NCI-H1930 (cell line): ENCODE measurements at regions not wholly inside any gene's neighbourhood (a gene's known extent, or its start where the extent isn't known, plus 50 kb on each side); places are given as distances from the start of the nearest gene placed in this dataset.
"Not testable (repeated sequence)": the region's sequence is repeated elsewhere in the genome, so short reads cannot be mapped to it uniquely, and the experiment has no call there.

ENCODE experiments used
- DNase-seq, 2 experiments: peaks; one replicate each; lab custom pipeline; 2025; lab: John Stamatoyannopoulos, UW

- no peak for DNase-seq
These were observed 187.3 kb downstream of the CYB561 start for GRCh38 chr17:63258785-63259184.

- no peak for DNase-seq
These were observed 183.2 kb downstream of the CYB561 start for GRCh38 chr17:63262751-63263476.

DNA sequence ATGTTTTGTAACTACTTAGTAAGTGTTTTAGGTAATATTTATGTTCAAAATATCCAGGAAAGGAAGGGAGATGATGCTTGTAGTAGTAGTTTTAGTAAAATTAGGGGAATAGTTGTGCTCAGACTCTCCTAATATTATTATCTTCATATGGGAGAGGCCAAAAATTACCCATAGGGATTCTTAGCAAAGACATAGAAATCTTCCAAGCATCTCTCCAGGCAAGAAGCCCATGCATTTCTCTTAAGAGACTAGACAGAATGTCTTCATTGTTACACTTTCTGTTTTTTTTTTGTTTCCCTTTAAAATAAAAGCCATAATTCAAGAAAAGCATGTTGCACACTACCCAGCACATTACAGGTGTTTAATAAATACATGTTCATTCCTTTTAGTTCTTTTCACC is 180.6 kb downstream of the CYB561 start:
- DNase-seq: no peak

GRCh38 chr17:63267846-63268245 is 178.3 kb downstream of the CYB561 start:
- DNase-seq: no peak

GRCh38 chr17:63268827-63269226 is 177.3 kb downstream of the CYB561 start:
- no peak for DNase-seq

GRCh38 chr17:63270610-63271009 is 175.5 kb downstream of the CYB561 start:
- no peak for DNase-seq

DNA sequence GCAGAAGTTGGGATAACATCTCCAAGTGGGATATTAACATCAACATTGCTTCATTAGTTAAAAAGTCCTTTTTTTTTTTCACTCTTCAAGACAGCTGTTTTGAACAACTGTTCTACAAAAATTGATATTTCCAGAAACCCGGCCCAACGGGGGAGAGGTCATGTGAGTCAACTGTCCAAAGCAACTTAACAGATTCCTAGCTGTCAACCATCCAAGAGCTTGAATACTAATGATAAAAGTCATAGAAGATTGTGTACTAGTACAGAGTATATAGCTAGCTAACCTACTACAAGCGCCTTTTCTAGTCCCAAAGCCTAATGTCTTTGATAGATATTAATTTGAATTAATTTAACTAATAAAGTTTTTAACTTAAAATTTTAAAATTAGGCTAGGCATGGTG is 172.0 kb downstream of the CYB561 start:
- no peak for DNase-seq

- DNase-seq: no peak
These were observed 170.7 kb downstream of the CYB561 start for GRCh38 chr17:63275318-63275970.

GRCh38 chr17:63275971-63276745 is 169.9 kb downstream of the CYB561 start:
- DNase-seq: no peak

DNA sequence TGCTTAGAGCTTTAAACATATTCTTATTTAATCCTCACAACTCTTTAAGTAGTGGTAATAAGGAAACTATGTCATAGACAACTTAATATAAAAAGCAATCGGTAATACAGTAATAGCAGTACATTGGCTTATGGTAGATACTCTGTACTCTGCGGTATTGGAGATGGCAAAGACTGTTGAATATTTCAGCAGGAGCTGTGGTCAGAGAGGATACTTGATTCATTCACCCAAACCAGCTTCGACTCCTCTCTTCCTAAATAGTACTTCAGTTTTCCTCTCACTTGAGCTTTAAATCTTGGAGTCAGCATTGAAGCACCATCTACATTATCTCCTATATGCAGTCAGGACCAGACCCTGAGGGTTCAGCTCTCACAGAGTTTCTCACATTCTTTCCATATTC is 169.3 kb downstream of the CYB561 start:
- no peak for DNase-seq

DNA sequence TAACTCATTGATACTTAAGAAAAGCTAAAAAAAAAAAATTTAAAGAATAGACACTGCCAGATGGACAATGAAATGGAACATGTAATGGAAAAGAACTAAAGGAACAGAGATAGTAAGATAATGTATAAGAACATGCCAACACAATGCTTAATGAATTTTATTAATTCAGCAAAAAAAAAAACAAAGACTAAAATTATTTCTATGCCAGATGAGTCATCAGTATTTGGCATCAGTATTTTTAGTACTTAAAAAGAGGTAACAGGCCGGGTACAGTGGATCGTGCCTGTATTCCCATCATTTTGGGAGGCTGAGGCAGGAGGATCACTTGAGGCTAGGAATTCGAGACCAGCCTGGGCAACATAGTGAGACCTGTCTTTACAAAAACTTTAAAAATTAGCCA is 168.5 kb downstream of the CYB561 start:
- no peak for DNase-seq

GRCh38 chr17:63278728-63279442 is 167.2 kb downstream of the CYB561 start:
- no peak for DNase-seq

DNA sequence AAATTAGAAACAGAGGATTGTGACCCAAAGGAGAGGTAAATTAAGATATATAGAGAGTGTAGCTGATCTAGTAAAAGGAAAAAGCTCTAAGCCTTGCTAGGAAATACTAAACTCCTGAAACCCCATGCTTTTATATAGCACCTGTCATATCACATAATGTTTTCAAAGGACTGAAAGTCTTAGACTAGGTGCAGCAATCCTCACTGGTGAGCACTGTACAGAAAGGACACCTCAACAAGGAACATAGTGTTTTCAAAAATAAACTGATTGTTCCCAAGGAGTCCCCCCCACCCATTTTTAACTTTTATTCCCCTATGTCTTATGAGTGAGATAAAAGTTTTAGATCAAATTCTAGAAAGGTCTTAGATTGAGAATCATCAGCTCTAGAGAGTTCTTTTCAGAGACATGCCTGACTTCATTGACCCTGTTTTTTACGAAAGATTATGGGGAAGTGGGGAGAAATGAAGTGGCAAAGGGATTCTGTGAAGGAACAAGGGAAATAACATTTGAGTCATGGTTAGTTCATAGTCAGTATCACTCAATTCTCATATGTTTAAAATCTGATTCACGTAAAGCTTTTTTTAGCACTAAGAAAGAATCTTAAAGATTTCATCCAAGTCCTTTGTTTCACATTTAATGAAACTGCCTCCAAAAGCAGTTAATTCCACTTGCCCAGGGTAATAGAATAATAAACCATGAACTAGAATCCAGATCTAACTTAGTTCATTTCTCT is 166.4 kb downstream of the CYB561 start:
- DNase-seq: no peak

DNA sequence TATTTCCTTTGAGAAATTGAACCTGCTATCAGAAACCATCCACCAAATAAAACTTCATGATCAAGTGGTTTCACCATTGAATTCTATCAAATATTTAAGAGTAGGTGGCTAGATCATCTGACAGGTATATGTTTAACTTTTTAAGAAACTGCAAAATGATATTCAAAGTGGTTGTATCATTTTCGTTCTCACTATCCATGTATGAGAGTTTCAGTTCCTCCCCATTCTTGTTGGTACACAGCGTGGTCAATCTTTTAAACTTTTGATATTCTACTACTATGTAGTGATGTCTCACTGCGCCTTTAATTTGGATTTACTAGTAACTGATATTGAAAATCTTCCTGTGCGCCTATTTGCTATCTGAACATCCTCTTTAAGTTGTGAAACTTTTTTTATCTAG is 163.7 kb downstream of the CYB561 start:
- DNase-seq: no peak

DNA sequence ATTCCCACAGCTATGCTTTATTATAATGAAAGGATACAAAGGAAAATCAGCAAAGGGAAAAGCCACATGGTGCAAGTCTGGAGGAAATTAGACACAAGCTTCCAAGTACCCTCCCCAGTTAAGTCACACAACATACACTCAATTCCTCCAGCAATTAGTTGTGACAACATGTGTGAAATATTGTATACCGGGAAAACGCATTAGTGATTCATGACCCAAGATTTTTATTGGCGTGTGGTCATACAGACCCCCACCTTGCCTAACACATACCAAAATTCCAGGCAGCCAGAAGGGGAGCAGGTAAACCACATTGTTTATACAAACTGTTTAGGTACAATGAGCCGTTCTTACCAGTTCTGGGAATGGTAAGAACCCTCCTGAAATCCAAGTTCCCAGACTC is 160.6 kb downstream of the CYB561 start:
- DNase-seq: no peak

- no peak for DNase-seq
These were observed 159.9 kb downstream of the CYB561 start for GRCh38 chr17:63286254-63286653.

- DNase-seq: not testable (repeated sequence)
These were observed 159.1 kb downstream of the CYB561 start for GRCh38 chr17:63287006-63287405.

DNA sequence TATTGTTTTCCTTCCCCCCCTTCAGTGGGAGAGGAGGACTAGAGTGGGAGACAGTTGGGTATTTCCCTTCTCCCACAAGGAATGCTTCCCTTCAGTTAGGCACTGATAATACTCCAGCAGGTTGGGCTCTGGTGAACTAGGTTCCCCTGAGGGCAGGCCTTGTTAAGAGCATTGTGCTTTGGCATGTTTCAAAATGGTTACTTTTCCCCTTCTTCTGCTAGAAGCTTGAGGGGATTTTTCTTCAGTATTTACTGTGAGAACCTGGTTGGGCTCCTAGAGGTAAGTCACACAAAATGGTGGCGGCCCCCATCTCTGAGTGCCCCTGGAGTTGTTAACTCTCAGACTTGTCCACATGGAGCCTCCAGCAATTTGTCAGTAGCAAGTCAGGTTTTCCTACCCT is 156.2 kb downstream of the CYB561 start:
- no peak for DNase-seq

DNA sequence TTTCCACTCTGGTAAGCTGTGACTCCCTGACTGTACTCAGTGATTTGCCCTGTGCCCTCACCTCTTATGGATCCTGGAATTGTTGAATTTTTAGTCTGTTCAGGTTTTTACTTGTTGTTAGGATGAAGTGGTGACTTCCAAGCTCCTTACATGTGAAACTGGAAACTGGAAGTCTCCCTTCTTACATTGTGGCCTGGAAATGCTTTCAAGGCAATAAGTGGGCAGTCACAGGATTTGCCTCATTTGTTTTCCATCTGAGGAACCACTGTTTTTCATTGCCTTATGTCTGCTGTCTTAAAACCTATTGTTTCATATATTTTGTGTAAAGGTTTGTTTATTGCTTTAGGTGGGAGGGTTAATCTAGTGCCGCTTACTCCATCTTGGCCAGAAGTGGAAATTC is 155.8 kb downstream of the CYB561 start:
- DNase-seq: no peak

DNA sequence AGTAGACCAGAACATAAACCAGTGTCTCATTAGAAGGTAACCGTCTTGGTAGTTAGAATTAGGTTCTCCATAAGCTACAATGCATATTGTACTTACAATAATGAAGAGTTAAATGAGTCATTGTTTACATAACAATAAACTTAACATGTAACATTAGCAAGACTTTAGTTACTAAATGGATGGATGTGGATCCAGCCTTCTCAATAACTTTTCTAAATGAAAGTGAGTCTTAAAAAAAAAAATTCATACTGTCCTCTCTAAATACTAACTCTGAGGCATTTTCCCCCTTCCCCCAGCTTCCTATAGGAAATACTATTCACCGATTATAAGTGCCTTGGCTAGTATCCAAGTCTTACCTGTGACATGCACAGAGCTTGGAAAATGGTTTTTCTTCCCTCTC is 155.3 kb downstream of the CYB561 start:
- DNase-seq: no peak

DNA sequence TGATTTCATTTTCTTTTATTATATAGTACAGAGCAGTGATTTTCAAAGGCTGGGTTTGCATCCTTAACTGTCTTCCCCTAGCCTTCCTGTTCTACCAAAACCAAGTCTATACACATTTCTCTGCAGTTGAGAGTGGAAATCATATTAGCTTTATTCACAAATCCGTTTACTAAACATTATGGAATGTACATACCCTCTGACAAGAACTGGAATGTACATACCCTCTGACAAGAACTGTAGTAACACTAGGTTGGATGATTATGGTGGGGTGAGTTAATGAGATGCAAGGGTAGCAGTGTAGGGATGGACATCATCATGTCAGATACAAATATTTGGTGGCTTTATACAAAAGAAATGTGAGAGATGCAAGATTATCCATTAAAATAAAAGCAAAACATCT is 154.8 kb downstream of the CYB561 start:
- no peak for DNase-seq

DNA sequence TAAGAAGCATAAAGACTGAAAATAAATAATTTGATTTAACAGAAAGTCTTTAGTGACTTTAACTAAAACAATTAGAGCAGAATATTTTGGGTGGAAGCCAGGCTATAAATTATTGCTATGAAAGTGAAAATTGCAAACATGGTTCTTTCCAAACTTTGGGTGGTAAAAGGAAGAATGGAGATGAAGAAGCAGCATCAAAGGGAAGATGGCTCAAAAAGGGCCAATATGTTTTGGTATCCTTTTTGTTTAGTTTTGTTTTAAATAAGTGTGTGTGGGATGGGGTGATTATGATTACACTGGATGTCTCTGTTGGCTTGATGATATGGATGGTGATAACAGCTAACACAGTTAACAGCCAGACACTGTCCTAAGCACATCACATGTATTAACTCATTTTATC is 153.7 kb downstream of the CYB561 start:
- no peak for DNase-seq
